ENCODE measurements at regions not wholly inside any gene's neighbourhood (a gene's known extent, or its start where the extent isn't known, plus 50 kb on each side); places are given as distances from the start of the nearest gene placed in this dataset.

GRCh38 chr6:144899161-144899560 is 614.0 kb downstream of the UTRN start:
- TF ChIP-seq CTCF (IDR thresholded peaks at IDR 0.05; ENCODE audit: extremely low read depth, missing control alignments): no peak
- DNase-seq (ENCODE audit: low spot score): no peak

GRCh38 chr6:144901412-144901811 is 616.3 kb downstream of the UTRN start:
- TF ChIP-seq CTCF (IDR thresholded peaks at IDR 0.05; ENCODE audit: extremely low read depth, missing control alignments): no peak
- no peak for DNase-seq (ENCODE audit: low spot score)

GRCh38 chr6:144908004-144908403 is 622.9 kb downstream of the UTRN start:
- TF ChIP-seq CTCF (IDR thresholded peaks at IDR 0.05; ENCODE audit: extremely low read depth, missing control alignments): no peak
- no peak for DNase-seq (ENCODE audit: low spot score)

- no peak for TF ChIP-seq CTCF (IDR thresholded peaks at IDR 0.05; ENCODE audit: extremely low read depth, missing control alignments)
- no peak for DNase-seq (ENCODE audit: low spot score)
Measured at GRCh38 chr6:144909753-144910285, 624.7 kb downstream of the UTRN start.

- no peak for TF ChIP-seq CTCF (IDR thresholded peaks at IDR 0.05; ENCODE audit: extremely low read depth, missing control alignments)
- DNase-seq (ENCODE audit: low spot score): no peak
Measured at GRCh38 chr6:144911322-144911721, 626.2 kb downstream of the UTRN start.

- DNase-seq (ENCODE audit: low spot score): no peak
- no peak for TF ChIP-seq CTCF (IDR thresholded peaks at IDR 0.05; ENCODE audit: extremely low read depth, missing control alignments)
Measured at GRCh38 chr6:144912474-144912873, 627.3 kb downstream of the UTRN start.

GRCh38 chr6:144918073-144918472 is 632.9 kb downstream of the UTRN start:
- no peak for TF ChIP-seq CTCF (IDR thresholded peaks at IDR 0.05; ENCODE audit: extremely low read depth, missing control alignments)
- no peak for DNase-seq (ENCODE audit: low spot score)

Measured in GM20000 (cell line).